H9 (cell line): ENCODE measurements at regions not wholly inside any gene's neighbourhood (a gene's known extent, or its start where the extent isn't known, plus 50 kb on each side); places are given as distances from the start of the nearest gene placed in this dataset.

Experiments used
- DNase-seq: peaks from one replicate; pipeline ENCODE4 v3.0.0-alpha.2; 2017
- H2AFZ ChIP-seq: one replicate; pipeline ENCODE4 v1.6.1; 2013; ENCODE audit warnings: mild to moderate bottlenecking, low read length, control low read depth, moderate library complexity
- H2AK5ac ChIP-seq: 2 replicates; pipeline ENCODE4 v1.6.1; 2013; ENCODE audit warnings: low read length, control low read depth, mixed read lengths; ENCODE audit not compliant: insufficient read length
- H2BK120ac ChIP-seq: one replicate; pipeline ENCODE4 v1.6.1; 2013; ENCODE audit warnings: low read depth, mild to moderate bottlenecking, low read length, control low read depth, inconsistent platforms; ENCODE audit not compliant: poor library complexity, severe bottlenecking
- H2BK12ac ChIP-seq: 2 replicates; pipeline ENCODE4 v1.6.1; 2013; ENCODE audit warnings: low read length, control low read depth, mixed read lengths, low read depth; ENCODE audit not compliant: insufficient read length
- H2BK15ac ChIP-seq: 2 replicates; pipeline ENCODE4 v1.6.1; 2013; ENCODE audit warnings: low read depth, low read length, control low read depth
- H2BK20ac ChIP-seq: one replicate; pipeline ENCODE4 v1.6.1; 2013; ENCODE audit warnings: low read depth, mild to moderate bottlenecking, low read length, control low read depth, inconsistent platforms; ENCODE audit not compliant: poor library complexity, severe bottlenecking
- H2BK5ac ChIP-seq: 2 replicates; pipeline ENCODE4 v1.6.1; 2013; ENCODE audit warnings: low read length, control low read depth, mixed read lengths; ENCODE audit not compliant: insufficient read length
- H3K14ac ChIP-seq: 2 replicates; pipeline ENCODE4 v1.6.1; 2013; ENCODE audit warnings: low read length, control low read depth; ENCODE audit not compliant: insufficient read depth
- H3K18ac ChIP-seq: 2 replicates; pipeline ENCODE4 v1.6.1; 2013; ENCODE audit warnings: low read depth, mild to moderate bottlenecking, mixed read lengths, low read length, control low read depth; ENCODE audit not compliant: insufficient read length
- H3K23ac ChIP-seq: 2 replicates; pipeline ENCODE4 v1.6.1; 2013; ENCODE audit warnings: low read length, control low read depth, mixed read lengths, low read depth; ENCODE audit not compliant: insufficient read length
- H3K23me2 ChIP-seq: 2 replicates; pipeline ENCODE4 v1.6.1; 2013; ENCODE audit warnings: low read depth, mild to moderate bottlenecking, mixed read lengths, low read length, control low read depth; ENCODE audit not compliant: insufficient read length, poor library complexity, severe bottlenecking
- H3K27ac ChIP-seq: 2 replicates; pipeline ENCODE4 v1.5.1; 2013; ENCODE audit warnings: low read length, control low read depth, mixed read lengths, low read depth; ENCODE audit not compliant: insufficient read length
- H3K27me3 ChIP-seq: 2 replicates; pipeline ENCODE4 v1.6.1; 2013; ENCODE audit warnings: low read length, control low read depth, inconsistent platforms; ENCODE audit not compliant: insufficient read depth
- H3K4ac ChIP-seq: 2 replicates; pipeline ENCODE4 v1.6.1; 2013; ENCODE audit warnings: low read depth, mild to moderate bottlenecking, control low read depth, inconsistent platforms, low read length, moderate library complexity
- H3K4me1 ChIP-seq: 2 replicates; pipeline ENCODE4 v1.6.1; 2013; ENCODE audit warnings: low read length, control low read depth, inconsistent platforms; ENCODE audit not compliant: insufficient read depth
- H3K4me2 ChIP-seq: 2 replicates; pipeline ENCODE4 v1.6.1; 2013; ENCODE audit warnings: low read length, control low read depth, mixed read lengths; ENCODE audit not compliant: insufficient read length, insufficient read depth
- H3K56ac ChIP-seq: 2 replicates; pipeline ENCODE4 v1.6.1; 2013; ENCODE audit warnings: low read depth, mild to moderate bottlenecking, mixed read lengths, low read length, control low read depth; ENCODE audit not compliant: insufficient read length
- H3K79me1 ChIP-seq: 2 replicates; pipeline ENCODE4 v1.6.1; 2013; ENCODE audit warnings: low read depth, mild to moderate bottlenecking, moderate library complexity, low read length, control low read depth, inconsistent platforms; ENCODE audit not compliant: insufficient read depth, poor library complexity, severe bottlenecking
- H3K79me2 ChIP-seq: 2 replicates; pipeline ENCODE4 v1.6.1; 2013; ENCODE audit warnings: low read length, control low read depth, inconsistent platforms; ENCODE audit not compliant: insufficient read depth
- H3K9ac ChIP-seq: 2 replicates; pipeline ENCODE4 v1.6.1; 2013; ENCODE audit warnings: low read length, control low read depth, mixed read lengths; ENCODE audit not compliant: insufficient read length; ENCODE audit errors: extremely low read depth
- H3K9me3 ChIP-seq: one replicate; pipeline ENCODE4 v1.6.1; 2013; ENCODE audit warnings: low read depth, low read length, inconsistent platforms; ENCODE audit not compliant: control insufficient read depth
- H3T11ph ChIP-seq: one replicate; pipeline ENCODE4 v1.6.1; 2013; ENCODE audit warnings: mild to moderate bottlenecking, low read length, control low read depth, inconsistent platforms
- H4K20me1 ChIP-seq: one replicate; pipeline ENCODE4 v1.6.1; 2013; ENCODE audit not compliant: control insufficient read depth, insufficient read length, insufficient read depth
- H4K5ac ChIP-seq: 2 replicates; pipeline ENCODE4 v1.6.1; 2013; ENCODE audit warnings: low read depth, mild to moderate bottlenecking, mixed read lengths, low read length, control low read depth; ENCODE audit not compliant: insufficient read length
- H4K8ac ChIP-seq: replicated peaks from 2 replicates; pipeline ENCODE4 v1.6.1; 2013; ENCODE audit warnings: low read length, control low read depth, mixed read lengths, low read depth; ENCODE audit not compliant: insufficient read length
- H4K91ac ChIP-seq: 2 replicates; pipeline ENCODE4 v1.6.1; 2013; ENCODE audit warnings: low read depth, mild to moderate bottlenecking, moderate library complexity, mixed read lengths, low read length, control low read depth; ENCODE audit not compliant: insufficient read length
- H3K27ac Mint-ChIP-seq, 3 experiments: 2 replicates in 2 of 3; 3 replicates in 1 of 3; pipeline ENCODE4 v1.8.0; 2020 to 2021; ENCODE audit warnings: mixed read lengths in 3 of 3, mild to moderate bottlenecking in 1 of 3, moderate library complexity in 1 of 3
- H3K27me3 Mint-ChIP-seq: 2 replicates; pipeline ENCODE4 v1.8.0; 2021; ENCODE audit warnings: low read depth, mild to moderate bottlenecking, moderate library complexity, mixed read lengths
- H3K36me3 Mint-ChIP-seq, 3 experiments: 2 replicates in 2 of 3; 3 replicates in 1 of 3; pipeline ENCODE4 v1.8.0; 2020 to 2021; ENCODE audit warnings: low read depth in 3 of 3, mixed read lengths in 3 of 3; ENCODE audit not compliant: insufficient read depth in 1 of 3
- H3K4me1 Mint-ChIP-seq, 2 experiments: 2 replicates each; pipeline ENCODE4 v1.8.0; 2020; ENCODE audit warnings: mixed read lengths in 2 of 2
- H3K4me3 Mint-ChIP-seq, 2 experiments: 2 replicates in 1 of 2; 3 replicates in 1 of 2; pipeline ENCODE4 v1.8.0; 2020 to 2021; ENCODE audit warnings: mild to moderate bottlenecking in 2 of 2, mixed read lengths in 2 of 2, moderate library complexity in 1 of 2
- H3K9me3 Mint-ChIP-seq, 2 experiments: 2 replicates in 1 of 2; 3 replicates in 1 of 2; pipeline ENCODE4 v1.8.0; 2020; ENCODE audit warnings: mild to moderate bottlenecking in 2 of 2, mixed read lengths in 2 of 2, moderate library complexity in 1 of 2
- WGBS: extraction: QIAGEN DNeasy Blood & Tissue Kit; methylation state at CpG from one replicate; pipeline ENCODE4 v1.1.7; 2013; ENCODE audit warnings: missing lambda C conversion rate, low lambda C conversion rate, mixed read lengths; ENCODE audit not compliant: insufficient read length; ENCODE audit errors: extremely low coverage; 5-methylcytosine and 5-hydroxymethylcytosine counted together
- TF ChIP-seq, protein P1 (sequence below): fragments of 200-600 bp; sonication (generic); conservative IDR thresholded peaks from 3 replicates; pipeline ENCODE4 v1.8.0; 2021; ENCODE audit warnings: antibody characterized with exemption, mild to moderate bottlenecking

GRCh38 chr1:14260480-14260879, 338.0 kb upstream of the KAZN start:
- H2BK12ac ChIP-seq = no peak overlapping the region
- H3K9me3 Mint-ChIP-seq = no peaks in the 10 kb centered on the region; a peak in 1 of 5 replicates
- H3K79me1 ChIP-seq = no peaks in the 10 kb centered on the region
- H2AFZ ChIP-seq = no peak overlapping the region
- no peak overlapping the region for H2AK5ac ChIP-seq
- H2BK20ac ChIP-seq = no peak overlapping the region
- no peaks in the 10 kb centered on the region for H3K9me3 ChIP-seq
- no peaks in the 10 kb centered on the region for H3K79me2 ChIP-seq
- no peak overlapping the region for H3T11ph ChIP-seq
- TF ChIP-seq, protein P1, sequence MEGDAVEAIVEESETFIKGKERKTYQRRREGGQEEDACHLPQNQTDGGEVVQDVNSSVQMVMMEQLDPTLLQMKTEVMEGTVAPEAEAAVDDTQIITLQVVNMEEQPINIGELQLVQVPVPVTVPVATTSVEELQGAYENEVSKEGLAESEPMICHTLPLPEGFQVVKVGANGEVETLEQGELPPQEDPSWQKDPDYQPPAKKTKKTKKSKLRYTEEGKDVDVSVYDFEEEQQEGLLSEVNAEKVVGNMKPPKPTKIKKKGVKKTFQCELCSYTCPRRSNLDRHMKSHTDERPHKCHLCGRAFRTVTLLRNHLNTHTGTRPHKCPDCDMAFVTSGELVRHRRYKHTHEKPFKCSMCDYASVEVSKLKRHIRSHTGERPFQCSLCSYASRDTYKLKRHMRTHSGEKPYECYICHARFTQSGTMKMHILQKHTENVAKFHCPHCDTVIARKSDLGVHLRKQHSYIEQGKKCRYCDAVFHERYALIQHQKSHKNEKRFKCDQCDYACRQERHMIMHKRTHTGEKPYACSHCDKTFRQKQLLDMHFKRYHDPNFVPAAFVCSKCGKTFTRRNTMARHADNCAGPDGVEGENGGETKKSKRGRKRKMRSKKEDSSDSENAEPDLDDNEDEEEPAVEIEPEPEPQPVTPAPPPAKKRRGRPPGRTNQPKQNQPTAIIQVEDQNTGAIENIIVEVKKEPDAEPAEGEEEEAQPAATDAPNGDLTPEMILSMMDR = no peak
- H3K27ac Mint-ChIP-seq = no peak overlapping the region
- no peak overlapping the region for H2BK120ac ChIP-seq
- no peak overlapping the region for H3K4me3 Mint-ChIP-seq
- no peak overlapping the region for H3K4me2 ChIP-seq
- no peaks in the 10 kb centered on the region for H3K23me2 ChIP-seq
- DNase-seq = no peak
- no peaks in the 10 kb centered on the region for H3K27me3 ChIP-seq
- no peak overlapping the region for H3K27ac ChIP-seq
- H3K56ac ChIP-seq = no peak overlapping the region
- no CpG with 5 or more reads among the region's 8 CpGs for WGBS
- H3K4me1 ChIP-seq = peaks cover 2% of the 10 kb centered on the region; the same call in 1 of the 2 replicates
- H3K9ac ChIP-seq = no peak overlapping the region
- peaks cover 14% of the 10 kb centered on the region in 2 experiments for H3K4me1 Mint-ChIP-seq
- H3K23ac ChIP-seq = no peak overlapping the region
- H2BK5ac ChIP-seq = no peak overlapping the region
- peaks cover 4% of the 10 kb centered on the region; the same call in 1 of the 2 replicates for H3K27me3 Mint-ChIP-seq
- no peak overlapping the region for H4K91ac ChIP-seq
- H4K5ac ChIP-seq = no peak overlapping the region
- H4K20me1 ChIP-seq = no peaks in the 10 kb centered on the region
- H4K8ac ChIP-seq = no peak overlapping the region
- no peak overlapping the region for H2BK15ac ChIP-seq
- no peak overlapping the region for H3K4ac ChIP-seq
- H3K18ac ChIP-seq = no peak overlapping the region
- H3K14ac ChIP-seq = no peak overlapping the region; the same call in 1 of the 2 replicates
- H3K36me3 Mint-ChIP-seq = no peaks in the 10 kb centered on the region; a peak in 1 of 7 replicates
